HG03097 (cell line): ENCODE measurements at regions not wholly inside any gene's neighbourhood (a gene's known extent, or its start where the extent isn't known, plus 50 kb on each side); places are given as distances from the start of the nearest gene placed in this dataset.
"Not testable (repeated sequence)": the region's sequence is repeated elsewhere in the genome, so short reads cannot be mapped to it uniquely, and the experiment has no call there.

Experiments
- ATAC-seq: cut with Tn5 transposase; IDR thresholded peaks from one replicate; pipeline ENCODE4 v1.9.1; 2021; ENCODE audit not compliant: unreplicated experiment, low FRiP score

DNA sequence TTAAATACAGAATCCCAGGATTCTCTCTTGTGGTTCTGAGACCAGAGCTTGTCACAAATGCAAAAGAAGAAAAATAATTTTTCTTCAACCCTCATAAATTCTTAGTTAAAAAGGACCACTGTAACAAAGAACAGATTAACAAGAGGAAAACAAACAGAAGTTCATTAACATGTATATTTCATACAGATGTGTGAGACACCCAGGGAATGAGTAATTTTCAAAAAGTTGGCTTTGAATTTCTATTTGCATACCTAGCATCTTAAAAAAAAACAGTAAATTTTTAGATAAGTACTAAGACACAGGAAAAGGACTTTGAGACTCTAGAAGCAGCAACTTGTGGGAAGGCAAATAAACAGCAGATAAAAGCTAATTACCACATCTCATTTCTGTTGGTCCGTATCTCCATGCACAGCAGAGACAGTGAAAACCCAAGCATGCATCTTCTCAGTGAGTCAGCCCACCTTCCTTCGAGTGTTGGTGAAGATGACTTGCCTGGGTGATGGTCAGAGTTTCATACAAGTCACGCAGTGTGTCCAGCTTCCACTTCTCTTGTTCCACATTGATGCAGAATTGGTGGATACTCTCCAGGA is 399.9 kb upstream of the ADAMTS5 start:
- no peak for ATAC-seq

DNA sequence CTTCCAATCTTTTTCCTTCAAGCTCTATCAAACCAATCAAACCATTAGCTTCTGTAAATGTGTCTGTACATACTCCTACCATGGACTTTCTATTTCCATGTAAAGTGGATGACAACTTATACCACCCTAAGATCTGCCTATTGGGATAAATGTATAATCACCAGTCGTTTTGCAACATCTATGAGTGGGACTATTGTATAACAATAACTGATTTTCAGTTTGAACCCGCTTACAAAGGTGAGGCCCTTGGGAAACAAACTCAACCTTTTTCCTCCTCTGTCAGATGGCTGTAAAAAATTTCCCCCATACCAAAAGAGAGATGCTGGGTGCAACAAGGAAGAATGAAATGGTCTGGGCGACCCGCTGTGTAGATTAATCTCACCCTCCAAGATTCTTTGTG is 399.1 kb upstream of the ADAMTS5 start:
- ATAC-seq: no peak

DNA sequence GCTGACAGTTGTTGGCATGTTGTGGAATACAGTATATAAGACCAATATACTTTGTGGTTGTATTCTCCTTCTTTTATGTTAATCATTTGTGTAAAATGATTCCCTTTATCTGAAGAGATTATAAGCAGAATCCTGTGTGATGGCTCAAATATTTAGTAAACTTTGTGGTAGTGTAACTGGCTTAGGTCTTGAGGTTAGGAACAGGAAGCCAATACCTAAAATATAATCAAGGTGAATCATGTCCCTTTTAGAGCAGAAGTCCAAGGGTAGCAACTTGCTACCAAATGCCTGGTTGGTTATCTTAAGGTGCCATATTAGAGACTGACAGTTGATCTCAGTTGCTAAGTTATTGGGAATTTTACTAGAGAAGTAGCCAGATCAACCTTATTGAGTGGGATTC is 398.5 kb upstream of the ADAMTS5 start:
- ATAC-seq: no peak

DNA sequence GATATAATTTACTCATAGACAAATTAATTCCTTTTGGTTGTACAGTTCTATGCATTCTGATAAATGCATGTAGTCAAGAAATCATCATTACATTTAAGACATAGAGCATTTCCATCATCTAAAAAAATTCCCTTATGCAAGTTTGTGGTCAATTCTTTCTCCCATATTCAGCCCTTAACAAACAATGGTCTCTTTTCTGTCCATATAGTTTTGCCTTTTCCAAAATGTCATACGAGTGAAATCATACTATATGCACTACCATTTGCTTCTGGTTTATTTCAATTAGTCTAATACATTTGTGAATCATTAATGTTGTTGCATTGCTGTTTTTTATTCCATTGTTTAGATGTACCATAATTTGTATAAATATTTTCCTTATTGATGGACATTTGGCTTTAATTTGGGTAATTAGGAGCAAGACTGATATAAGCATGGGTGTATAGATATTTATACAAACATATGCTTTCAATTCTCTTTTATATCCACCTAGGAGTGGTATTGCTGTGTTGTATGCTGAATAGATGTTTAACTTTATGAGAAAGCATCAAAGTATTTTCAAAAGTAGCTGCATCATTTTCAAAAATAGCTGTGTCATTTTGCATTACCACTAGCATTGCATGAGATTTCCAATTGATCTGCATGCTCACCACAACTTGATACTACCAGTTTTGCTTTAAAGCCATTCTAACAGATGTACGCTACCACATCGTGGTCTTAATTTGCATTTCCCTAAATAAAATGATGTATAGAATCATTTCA is 397.0 kb upstream of the ADAMTS5 start:
- ATAC-seq: no peak

DNA sequence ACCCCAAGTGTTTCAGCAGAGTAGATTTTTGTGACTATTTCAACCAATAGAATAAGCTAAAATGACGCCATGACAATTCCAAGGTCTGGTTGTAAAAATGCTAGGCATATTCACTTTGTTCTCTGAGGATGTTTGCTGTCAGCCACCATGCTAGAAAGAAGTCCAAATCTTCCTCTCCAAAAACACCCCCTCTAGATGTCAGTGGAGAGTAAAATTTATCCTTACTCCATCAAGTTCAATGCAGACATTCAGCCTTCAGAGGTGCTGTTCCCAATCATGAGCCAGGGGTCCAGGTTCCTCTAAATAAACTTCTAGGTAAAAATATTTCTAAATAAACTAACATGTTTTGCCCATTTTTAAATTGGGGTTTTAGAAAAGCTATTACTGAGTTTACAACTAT is 395.4 kb upstream of the ADAMTS5 start:
- ATAC-seq: no peak

DNA sequence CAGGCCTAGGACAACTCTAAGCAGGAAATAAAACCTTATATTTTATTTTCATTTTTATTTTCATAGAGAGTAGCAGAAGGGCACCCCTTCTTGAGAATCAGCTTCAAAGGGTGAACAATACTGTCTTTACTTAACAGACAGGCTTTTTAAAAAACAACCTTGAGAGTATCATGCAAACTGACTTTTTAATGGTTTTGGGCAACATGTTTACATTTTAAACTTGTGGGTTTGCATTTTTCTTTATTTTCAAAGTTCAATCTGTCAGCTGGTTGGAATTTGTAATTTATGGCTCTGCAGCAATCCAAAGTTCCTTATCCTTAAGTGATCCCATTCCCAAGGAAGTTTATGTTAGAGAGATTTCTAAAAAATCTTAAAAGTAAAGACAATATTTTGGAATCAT is 392.3 kb upstream of the ADAMTS5 start:
- ATAC-seq: no peak

DNA sequence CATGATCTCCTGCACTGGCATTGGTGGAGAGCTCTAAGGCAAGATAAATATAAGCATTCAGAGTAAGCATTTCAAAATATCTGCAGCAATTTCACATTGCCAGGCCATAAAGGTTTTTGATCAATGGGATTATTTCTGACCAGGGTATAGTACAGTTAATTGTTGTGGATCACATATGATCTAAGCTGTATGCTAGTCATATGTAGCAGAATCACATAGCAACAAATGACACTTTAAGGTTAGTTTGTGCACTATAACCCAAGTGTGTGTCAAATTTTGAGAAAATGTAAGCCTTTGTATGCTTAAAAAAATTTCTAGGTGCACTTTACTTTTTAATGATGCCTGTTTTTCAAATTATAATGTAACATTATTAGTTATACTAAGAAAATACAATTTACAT is 386.0 kb upstream of the ADAMTS5 start:
- no peak for ATAC-seq

DNA sequence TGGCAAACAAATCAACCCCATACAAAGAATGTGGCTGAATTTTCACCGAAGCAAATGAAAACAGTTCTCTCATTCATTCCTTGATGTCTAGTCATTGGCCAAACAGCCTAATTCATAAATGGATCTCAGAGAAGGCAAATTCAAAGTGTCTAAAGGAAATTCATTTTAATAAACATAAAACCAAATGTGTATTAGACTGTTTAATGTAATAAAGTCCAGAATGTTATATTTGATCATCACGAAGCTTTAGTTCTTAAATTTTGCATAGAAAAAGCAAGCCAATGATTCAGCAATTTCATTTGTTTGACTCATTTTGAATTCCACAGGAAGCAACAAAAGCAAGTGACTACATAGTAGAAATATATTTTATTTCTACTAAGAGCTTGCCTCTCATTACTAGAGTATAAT is 379.2 kb upstream of the ADAMTS5 start:
- no peak for ATAC-seq

DNA sequence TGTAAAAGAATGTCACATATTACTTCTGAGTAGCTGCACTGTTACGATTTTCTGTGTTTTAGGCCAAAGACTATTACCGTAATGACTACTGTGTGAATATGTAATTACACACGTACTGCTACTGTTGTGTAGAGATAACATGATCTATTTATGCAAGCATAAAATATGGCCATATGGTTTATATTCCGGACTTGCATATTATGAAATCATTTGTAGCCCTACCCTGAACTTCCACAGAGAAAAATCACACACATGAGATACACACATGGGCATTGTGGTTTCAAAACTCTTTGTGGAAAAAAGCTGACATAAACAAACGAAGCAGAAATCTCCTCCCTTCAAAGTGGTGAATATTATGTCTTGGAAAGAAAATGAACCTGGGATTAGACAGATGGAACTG is 373.0 kb upstream of the ADAMTS5 start:
- no peak for ATAC-seq

DNA sequence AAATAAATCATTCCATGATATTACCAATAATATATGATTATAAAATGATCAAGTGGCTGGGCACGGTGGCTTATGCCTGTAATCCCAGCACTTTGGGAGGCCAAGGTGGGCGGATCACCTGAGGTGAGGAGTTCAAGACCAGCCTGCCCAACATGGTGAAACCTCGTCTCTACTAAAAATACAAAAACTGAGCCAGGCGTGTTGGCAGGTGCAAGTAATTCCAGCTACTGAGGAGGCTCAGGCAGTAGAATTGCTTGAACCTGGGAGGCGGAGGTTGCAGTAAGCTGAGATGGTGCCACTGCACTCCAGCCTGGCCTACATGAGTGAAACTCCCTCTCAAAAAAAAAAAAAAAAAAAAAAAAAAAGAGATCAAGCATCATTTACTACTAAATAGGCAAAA is 371.1 kb upstream of the ADAMTS5 start:
- not testable (repeated sequence) for ATAC-seq

DNA sequence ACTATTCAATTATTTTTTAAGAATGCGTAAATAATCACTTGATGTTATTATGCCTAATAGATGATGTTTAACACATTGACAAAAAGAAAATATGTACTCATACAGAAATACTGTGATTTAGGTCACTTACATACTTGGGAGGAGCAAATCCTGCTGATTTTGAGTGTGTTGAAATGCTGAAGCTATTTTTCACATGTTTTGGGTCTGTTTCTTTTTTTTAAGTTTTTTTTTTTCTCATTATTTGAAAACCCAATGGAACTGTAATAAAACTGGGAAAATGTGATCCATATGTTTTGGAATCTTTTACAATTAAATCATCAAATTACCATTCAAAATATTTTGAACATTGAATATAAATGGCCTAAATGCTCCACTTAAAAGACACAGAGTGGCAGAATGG is 366.2 kb upstream of the ADAMTS5 start:
- ATAC-seq: no peak

DNA sequence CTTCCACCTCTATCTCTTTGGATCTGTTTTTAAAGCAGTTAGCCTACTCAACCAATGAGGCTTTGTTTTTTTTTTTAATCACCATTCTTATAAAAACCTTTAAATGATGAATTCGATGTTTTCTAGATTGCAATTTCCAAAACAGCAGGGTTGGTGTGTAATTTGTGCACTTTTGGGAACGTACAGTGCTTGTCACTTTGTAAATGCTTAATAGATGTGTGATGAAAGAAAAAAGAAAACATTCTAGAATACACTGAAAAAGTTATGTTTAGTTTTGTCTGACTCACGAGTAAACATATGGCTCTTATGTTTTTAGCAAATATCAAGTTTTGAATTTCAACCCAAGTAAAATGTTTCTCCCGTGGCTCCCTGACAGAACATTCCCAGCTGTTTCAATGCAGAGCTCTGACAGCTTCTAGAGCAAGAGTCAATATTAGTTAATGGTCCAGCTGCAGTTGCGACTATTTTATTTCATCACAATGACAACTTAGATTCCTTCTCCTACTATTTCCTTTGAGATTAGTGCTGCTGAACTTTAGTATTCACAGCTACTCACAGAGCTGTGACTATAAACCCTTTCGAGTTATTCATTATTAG is 362.5 kb upstream of the ADAMTS5 start:
- no peak for ATAC-seq

DNA sequence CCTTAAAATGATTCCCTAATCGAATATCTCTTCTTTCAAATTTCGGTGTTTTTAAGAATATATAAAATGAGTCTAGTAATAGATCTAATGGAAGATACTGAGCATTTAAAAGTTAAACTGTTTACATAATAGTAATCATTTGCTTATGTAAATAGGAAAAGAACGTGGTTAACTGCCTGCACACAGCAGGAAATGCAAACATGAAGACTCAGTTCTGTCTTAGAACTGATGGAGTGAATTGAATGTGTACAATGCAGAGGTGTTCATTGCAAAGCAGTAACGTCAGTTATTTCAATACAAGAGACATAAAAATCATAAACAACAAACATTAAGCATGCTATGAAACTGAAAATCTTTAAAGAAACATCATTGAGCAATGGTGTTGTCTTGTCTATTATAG is 359.4 kb upstream of the ADAMTS5 start:
- no peak for ATAC-seq

DNA sequence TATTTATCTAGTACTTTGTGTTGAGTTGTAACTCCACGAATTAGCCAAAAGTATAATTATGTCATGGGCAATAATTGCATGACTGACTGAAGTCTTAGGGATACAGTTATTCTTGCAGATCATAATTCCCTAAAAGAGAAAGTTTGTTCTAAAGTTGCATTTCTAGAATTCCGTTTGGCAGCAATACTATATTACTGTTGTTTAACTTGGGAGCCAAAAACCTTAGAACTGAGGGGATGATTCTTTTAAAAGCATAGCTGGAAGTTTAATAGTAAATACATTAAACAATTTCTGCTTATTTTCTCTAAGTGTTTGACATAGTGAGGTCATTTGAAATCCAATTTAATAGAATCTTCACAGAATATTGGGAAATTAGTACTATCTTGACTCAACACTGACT is 356.4 kb upstream of the ADAMTS5 start:
- ATAC-seq: no peak

DNA sequence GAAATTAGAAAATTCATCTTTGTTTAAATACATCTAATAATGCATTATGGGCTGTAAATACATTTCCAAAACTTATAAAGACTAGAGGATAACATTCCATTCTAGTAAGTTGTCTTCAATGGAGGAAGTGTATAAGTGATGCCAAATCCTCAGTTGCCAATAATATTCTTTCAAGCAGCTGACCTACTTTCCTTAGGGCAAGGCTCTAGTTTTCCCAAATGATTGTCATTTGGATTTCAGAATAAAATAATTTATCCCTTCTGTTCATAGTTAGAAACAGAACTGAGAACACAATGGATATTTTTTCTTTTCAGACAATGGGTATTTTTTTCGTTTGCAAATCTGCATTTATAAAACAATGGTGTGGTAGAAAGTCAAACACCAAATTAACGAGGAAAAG is 354.9 kb upstream of the ADAMTS5 start:
- no peak for ATAC-seq

DNA sequence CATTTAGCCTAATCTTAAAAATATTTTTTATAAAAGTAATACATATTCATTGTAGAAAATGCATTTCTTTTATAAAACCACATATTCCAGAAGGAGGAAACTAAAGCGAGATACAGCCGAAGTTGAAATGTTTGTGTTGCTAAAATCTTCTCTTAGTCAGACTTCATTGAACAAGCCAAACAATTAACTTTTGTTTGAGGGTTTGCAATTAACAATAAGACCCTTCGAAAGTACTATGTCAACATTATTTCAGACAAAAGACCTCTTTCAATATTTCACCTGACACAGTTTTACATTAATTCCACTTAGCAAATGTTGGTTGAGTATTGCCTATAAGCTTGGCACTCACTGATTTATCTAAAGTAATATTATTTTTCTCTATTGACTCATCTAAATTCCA is 354.0 kb upstream of the ADAMTS5 start:
- ATAC-seq: no peak

DNA sequence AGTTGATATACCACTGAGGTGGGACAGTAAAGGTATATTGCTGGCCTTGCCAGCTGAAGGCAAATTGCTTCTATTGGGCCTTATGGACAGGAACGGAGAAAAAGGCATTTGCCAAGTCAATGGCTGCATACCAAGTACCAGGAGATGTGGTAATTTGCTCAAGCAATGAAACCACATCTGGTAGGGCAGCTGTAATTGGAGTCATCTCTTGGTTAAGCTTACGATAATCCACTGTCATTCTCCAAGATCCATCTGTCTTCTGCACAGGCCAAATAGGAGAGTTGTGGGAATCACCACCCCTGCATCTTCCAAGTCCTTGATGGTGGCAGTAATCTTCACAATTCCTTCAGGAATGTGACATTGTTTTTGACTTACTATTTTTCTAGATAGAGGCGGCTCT is 350.7 kb upstream of the ADAMTS5 start:
- ATAC-seq: not testable (repeated sequence)

DNA sequence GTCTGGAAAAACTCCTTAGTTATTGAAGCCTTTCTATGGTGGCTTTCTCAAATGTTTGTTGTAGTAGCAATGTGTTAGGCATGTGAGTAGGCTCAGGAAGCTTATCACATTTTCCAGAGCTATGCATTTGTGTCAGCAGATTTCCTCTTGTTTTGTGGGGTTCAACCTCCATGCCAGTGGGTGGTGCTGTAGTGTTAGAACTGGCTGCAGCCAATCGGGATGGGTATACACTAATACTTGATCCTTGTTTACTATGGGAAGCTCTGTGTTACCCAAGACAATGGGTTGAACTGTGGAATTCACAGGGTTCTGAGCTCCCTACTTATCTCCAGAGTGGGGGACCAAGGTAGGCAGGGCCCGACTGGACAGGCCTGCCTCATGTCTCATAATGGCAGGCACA is 348.5 kb upstream of the ADAMTS5 start:
- ATAC-seq: no peak

DNA sequence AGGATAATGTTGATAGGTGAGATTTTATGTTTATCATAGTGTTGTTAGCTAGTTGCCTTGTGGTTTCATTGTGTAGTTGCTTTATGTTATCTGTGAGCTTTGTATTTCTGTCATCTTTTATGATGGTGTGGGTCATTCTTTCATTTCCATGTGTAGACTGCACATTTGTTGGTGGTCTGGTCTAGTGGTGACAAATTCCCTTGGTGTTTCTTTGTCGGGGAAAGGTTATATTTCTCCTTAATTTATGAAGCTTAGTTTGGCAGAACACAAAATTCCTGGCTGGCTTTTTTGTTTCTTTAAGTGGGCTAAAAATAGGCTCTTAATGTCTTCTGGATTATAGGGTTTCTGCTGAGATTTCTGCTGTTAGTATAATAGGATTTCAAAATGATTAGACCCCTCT is 347.2 kb upstream of the ADAMTS5 start:
- no peak for ATAC-seq

DNA sequence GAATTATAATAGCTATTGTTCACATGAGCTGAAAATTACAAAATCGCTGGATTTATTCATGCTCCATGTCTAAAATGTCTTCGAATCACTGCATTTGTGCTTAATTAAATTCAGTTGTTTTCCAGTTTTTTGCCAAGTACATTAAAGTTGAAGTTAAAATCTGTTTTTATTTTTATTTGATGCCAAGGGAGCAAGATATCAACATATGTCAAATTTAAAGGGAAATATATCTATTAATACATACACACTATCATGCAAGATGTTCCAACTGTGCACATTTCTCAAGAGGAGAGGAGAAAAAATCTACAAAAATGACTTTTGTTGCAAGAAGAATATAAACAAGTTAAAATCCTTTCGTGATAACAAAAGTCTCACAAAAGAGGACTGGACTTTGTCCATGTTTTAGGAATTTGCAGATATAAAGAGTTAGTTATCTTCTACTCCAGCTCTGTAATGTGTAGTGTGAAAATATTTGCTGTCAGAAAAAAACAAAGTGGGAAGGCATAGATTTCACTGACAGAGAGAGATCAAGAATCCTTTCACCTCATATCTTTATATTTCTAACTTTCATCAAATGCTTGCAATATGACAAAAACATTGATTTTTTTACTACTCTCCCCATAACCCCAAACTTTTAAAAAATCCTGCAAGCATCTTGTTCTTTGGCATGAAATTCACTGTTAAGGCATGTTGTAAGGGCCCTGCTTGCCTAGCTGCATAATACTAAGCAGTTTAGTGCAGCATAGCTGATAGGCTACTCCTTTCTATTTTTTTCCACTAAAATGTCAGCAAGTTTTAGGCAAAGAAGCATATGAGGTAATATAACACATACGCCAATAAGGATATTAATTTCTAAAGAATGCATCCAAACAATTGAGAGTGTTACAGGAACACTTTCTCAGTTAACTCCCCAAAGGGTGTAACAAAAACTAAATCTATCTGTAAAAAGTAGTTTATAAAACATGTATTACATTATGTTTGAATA is 340.2 kb upstream of the ADAMTS5 start:
- ATAC-seq: no peak

DNA sequence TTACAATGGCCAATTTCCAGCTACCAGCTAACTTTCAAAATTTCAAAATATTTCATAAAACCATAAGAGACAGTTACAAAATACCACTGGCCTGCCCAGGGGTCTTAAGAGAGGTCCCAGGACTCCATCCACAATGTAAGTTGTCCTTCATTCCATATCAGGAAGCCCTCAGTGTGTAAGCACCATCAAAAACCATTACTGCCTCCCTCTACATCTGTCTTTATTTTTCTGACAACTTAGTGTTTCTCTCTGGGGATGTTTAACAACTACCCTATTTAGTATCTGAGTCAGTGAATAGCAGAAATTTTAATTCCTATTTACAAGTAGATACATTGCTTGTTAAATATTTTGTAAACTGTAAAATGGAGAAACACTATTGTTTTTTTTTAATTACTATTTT is 339.3 kb upstream of the ADAMTS5 start:
- no peak for ATAC-seq
